HCT116 (cell line): ENCODE measurements at regions not wholly inside any gene's neighbourhood (a gene's known extent, or its start where the extent isn't known, plus 50 kb on each side); places are given as distances from the start of the nearest gene placed in this dataset.

Experiments
- ATF3 ChIP-seq: IDR thresholded peaks from 2 replicates; pipeline ENCODE4 v1.6.1; 2012
- CEBPB ChIP-seq: IDR thresholded peaks from 2 replicates; pipeline ENCODE4 v1.6.1; 2012; ENCODE audit warnings: low read depth
- CTCF ChIP-seq, 3 experiments: fragments of 200-600 bp in 1 of 3; sonication (generic) in 1 of 3; IDR thresholded peaks in 2 of 3; conservative IDR thresholded peaks in 1 of 3; 2 replicates each; pipeline ENCODE4 v1.5.1; 2012 to 2017; ENCODE audit warnings: low read depth in 2 of 3, low read length in 2 of 3, antibody characterized with exemption in 1 of 3, borderline replicate concordance in 1 of 3, control low read depth in 1 of 3, mild to moderate bottlenecking in 1 of 3, mixed read lengths in 1 of 3, mixed run types in 1 of 3, moderate library complexity in 1 of 3; ENCODE audit not compliant: insufficient read depth in 1 of 3
- EGR1 ChIP-seq: IDR thresholded peaks from 2 replicates; pipeline ENCODE4 v1.6.1; 2012; ENCODE audit warnings: low read depth
- ELF1 ChIP-seq: IDR thresholded peaks from 2 replicates; pipeline ENCODE4 v1.6.1; 2012; ENCODE audit warnings: low read depth, borderline replicate concordance
- EZH2phosphoT487 ChIP-seq: fragments of 200-600 bp; IDR thresholded peaks from 2 replicates; pipeline ENCODE4 v1.6.1; 2018; ENCODE audit warnings: antibody characterized with exemption, borderline replicate concordance
- FOSL1 ChIP-seq: IDR thresholded peaks from 2 replicates; pipeline ENCODE4 v1.6.1; 2012; ENCODE audit warnings: low read depth
- POLR2A ChIP-seq: IDR thresholded peaks from 2 replicates; pipeline ENCODE4 v1.7.0; 2011; ENCODE audit warnings: borderline replicate concordance; ENCODE audit not compliant: insufficient read depth, insufficient read length; ENCODE audit errors: extremely low read depth
- POLR2AphosphoS5 ChIP-seq: IDR thresholded peaks from 2 replicates; pipeline ENCODE4 v1.6.1; 2011; ENCODE audit warnings: mild to moderate bottlenecking, low read depth, low read length, moderate library complexity
- RAD21 ChIP-seq: IDR thresholded peaks from 2 replicates; pipeline ENCODE4 v1.6.1; 2012; ENCODE audit warnings: low read depth, mild to moderate bottlenecking
- REST ChIP-seq: IDR thresholded peaks from 2 replicates; pipeline ENCODE4 v1.6.1; 2012; ENCODE audit warnings: low read depth
- SIN3A ChIP-seq: IDR thresholded peaks from 2 replicates; pipeline ENCODE4 v1.6.1; 2012; ENCODE audit warnings: low read depth
- TCF7L2 ChIP-seq: IDR thresholded peaks from 2 replicates; pipeline ENCODE4 v1.7.0; 2011; ENCODE audit warnings: borderline replicate concordance, inconsistent platforms; ENCODE audit not compliant: insufficient read depth, insufficient read length; ENCODE audit errors: extremely low read depth
- ZNF274 ChIP-seq: fragments of 200-500 bp; sonication (Bioruptor generic); IDR thresholded peaks from 2 replicates; pipeline ENCODE4 v1.6.1; 2014; ENCODE audit warnings: mild to moderate bottlenecking, low read depth, low read length, inconsistent platforms

GRCh38 chr6:51062166-51062722 is 243.6 kb downstream of the TFAP2B start:
- no peak for TF ChIP-seq ZNF274
- TF ChIP-seq POLR2A: no peak
- no peak for TF ChIP-seq EZH2phosphoT487
- TF ChIP-seq CTCF (IDR thresholded peaks at IDR 0.05 in 2 of 3, conservative IDR thresholded peaks at IDR 0.05 in 1 of 3; ENCODE audit: borderline replicate concordance in 1 of 3, insufficient read depth in 1 of 3, low read depth in 2 of 3, low read length in 2 of 3): no peak
- TF ChIP-seq REST: no peak
- TF ChIP-seq CEBPB: no peak
- no peak for TF ChIP-seq RAD21
- no peak for TF ChIP-seq ELF1
- TF ChIP-seq FOSL1: no peak
- TF ChIP-seq POLR2AphosphoS5: no peak
- no peak for TF ChIP-seq ATF3
- no peak for TF ChIP-seq EGR1
- no peak for TF ChIP-seq SIN3A
- no peak for TF ChIP-seq TCF7L2
